Bone marrow (tissue), 2 donors: ENCODE measurements at regions not wholly inside any gene's neighbourhood (a gene's known extent, or its start where the extent isn't known, plus 50 kb on each side); places are given as distances from the start of the nearest gene placed in this dataset.

ENCODE experiments used
- DNase-seq, 2 donors: peaks; one replicate each; lab custom pipeline; 2025; lab: John Stamatoyannopoulos, UW

DNA sequence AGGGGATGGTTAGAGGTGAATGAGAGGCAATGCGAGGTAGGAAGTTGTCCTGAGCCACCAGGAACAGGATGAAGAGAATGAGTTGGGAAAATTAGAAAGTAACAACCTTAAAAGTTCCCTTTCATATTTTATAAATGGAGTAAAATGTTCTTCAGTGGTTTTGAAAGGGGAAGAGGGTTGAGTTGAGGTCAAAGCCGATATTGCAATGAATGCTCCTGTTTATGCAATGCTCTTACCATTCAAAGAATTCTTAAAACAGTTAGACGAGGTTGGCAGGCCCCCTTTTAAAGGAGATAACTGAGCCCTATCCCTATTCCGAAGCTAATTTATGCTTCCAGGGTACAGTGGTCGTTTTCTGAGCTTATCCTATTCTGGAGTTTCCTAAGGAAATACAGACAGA lies 2110.3 kb upstream of the CELF4 start:
- no peak for DNase-seq

DNA sequence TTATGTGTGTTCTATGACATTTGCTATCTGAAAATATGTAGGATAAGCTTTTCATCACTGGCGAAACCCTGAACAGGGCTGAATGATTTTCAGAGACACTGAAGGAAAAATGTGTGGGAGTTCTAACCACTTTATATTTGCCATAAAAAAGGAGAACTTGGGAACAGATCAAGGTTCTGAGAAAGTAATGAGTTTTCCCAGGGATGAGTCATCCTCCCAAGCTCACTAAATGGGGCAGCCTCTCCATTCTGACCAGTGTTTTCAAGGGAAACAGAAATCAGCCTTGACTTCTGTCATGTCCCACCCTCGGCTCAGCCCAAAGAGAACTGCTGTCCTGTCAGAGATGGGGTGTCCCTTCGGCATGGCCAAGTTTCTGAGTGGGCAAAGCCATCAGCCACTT lies 2109.8 kb upstream of the CELF4 start:
- no peak for DNase-seq

GRCh38 chr18:39672171-39672570 lies 2106.6 kb upstream of the CELF4 start:
- no peak for DNase-seq

- DNase-seq, result no peak
These were observed 2102.3 kb upstream of the CELF4 start for GRCh38 chr18:39667905-39668304.

DNA sequence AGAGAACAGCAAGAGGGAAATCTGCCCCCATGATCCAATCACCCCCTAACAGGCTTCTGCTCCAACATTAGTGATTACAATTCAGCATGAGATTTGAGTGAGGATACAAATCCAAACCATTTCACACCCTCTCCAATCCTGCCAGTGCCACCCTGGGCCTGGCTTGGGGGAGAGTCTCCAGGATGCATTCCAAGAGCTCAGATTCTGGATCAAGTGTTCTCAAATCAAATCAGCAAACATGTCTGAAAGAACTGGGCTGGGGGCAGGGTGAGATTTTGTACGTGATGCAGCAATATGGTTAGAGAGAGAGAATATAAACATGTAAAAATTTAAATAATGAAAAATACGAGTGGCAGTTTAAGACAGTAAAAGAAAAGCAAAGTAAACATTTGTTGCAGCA lies 2100.9 kb upstream of the CELF4 start:
- no peak for DNase-seq

- DNase-seq, result no peak
These were observed 2096.3 kb upstream of the CELF4 start for GRCh38 chr18:39661856-39662366.

GRCh38 chr18:39660141-39660540 lies 2094.5 kb upstream of the CELF4 start:
- no peak for DNase-seq

- no peak for DNase-seq
These were observed 2089.7 kb upstream of the CELF4 start for GRCh38 chr18:39655341-39655740.

DNA sequence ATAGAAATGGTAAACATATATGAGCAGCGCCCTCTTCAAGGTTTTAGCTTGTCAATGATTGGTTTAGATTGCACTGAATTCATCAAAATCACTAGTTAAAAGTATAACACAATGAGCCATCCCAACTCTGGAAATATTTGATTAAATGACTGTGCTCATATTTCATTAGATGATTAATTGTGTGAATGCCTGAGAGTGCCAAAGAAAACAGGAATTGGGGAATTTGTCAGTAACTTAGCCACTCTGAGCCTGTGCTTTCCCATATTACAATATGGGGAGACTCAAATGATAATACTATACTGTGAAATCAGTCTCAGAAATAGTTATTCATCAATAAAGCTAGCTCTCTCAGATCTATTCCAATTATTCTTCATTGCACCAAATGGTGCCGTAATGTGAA lies 2087.6 kb upstream of the CELF4 start:
- no peak for DNase-seq

DNA sequence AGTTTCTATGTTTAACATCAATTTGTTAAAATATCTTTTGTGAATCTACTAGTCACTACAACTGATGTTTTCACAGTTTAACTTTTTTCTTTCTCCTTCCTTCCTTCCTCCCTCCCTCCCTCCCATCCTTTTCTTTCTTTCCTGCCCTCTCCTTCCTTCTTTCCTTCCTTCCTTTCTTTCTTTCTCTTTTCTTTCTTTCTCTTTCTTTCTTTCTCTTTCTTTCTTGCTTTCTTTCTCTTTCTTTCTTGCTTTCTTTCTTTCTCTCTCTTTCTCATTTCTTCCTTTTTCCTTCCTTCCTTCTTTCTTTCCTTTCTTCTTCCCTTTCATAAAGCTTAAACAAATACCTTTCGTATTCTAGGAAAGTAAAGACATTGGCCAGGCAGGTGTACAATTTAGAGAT lies 2083.0 kb upstream of the CELF4 start:
- DNase-seq, result no peak

GRCh38 chr18:39647627-39648534 lies 2082.3 kb upstream of the CELF4 start:
- DNase-seq, result no peak

DNA sequence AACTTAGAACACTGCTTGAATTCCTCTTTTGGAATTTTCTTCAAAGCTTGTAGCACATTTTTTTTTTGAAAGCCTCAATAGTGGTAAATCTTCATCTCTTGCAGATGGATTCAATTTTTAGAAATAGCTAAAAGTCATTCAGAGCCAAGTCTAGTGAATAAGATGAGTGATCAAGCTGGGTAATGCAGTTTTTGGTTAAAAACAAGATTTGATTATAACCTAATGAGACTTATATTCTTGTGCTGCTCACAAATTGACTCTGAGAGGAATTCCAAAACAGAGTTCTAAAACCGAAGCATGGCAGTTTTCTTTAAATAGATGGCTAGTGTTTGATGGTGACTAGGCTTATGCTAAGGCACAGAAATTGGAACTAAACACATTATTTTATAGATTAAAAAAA lies 2072.6 kb upstream of the CELF4 start:
- no peak for DNase-seq

- DNase-seq, result no peak
These were observed 2071.3 kb upstream of the CELF4 start for GRCh38 chr18:39636931-39637330.

DNA sequence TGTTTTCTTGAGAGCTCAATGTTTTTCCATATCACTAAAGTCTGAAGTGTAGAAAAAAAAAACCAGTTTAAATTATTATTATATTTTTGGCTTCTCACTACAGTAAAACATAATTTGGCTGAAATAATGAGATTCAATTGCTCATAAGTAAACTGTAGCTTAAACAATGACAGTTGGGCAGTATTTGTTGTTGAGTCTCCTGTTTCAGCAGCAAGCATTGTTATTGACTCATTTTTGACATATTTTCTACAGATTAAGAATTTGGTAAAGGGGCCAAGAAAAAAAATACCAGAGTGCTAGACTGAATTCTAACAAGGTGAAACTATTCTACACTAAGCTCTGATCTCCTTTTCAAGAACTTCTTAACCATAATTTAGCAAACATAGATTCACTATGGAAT lies 2070.4 kb upstream of the CELF4 start:
- DNase-seq, result no peak

DNA sequence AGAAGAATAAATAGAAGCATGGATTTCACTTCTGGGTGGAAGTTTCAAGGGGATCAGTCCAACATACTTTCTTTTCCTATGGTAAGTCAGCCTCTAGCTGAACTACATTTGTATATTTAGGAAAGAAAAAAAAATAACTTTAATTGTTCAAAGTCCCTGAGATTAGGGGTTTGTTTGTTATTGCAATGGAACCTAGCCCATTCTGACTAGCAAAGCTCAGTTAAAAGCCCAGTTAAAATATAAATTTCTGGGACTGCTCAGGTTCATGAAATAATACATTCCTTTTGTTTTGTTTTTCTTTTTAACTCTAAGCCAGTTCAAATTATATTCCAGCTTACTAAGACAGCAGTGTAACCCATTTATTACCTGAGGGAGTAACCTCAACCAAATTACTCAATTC lies 2069.6 kb upstream of the CELF4 start:
- no peak for DNase-seq

GRCh38 chr18:39627936-39628335 lies 2062.3 kb upstream of the CELF4 start:
- DNase-seq, result no peak

- DNase-seq, result no peak
These were observed 2059.4 kb upstream of the CELF4 start for GRCh38 chr18:39624961-39625360.

GRCh38 chr18:39622431-39622830 lies 2056.8 kb upstream of the CELF4 start:
- DNase-seq, result no peak

GRCh38 chr18:39620551-39621168 lies 2055.1 kb upstream of the CELF4 start:
- no peak for DNase-seq

DNA sequence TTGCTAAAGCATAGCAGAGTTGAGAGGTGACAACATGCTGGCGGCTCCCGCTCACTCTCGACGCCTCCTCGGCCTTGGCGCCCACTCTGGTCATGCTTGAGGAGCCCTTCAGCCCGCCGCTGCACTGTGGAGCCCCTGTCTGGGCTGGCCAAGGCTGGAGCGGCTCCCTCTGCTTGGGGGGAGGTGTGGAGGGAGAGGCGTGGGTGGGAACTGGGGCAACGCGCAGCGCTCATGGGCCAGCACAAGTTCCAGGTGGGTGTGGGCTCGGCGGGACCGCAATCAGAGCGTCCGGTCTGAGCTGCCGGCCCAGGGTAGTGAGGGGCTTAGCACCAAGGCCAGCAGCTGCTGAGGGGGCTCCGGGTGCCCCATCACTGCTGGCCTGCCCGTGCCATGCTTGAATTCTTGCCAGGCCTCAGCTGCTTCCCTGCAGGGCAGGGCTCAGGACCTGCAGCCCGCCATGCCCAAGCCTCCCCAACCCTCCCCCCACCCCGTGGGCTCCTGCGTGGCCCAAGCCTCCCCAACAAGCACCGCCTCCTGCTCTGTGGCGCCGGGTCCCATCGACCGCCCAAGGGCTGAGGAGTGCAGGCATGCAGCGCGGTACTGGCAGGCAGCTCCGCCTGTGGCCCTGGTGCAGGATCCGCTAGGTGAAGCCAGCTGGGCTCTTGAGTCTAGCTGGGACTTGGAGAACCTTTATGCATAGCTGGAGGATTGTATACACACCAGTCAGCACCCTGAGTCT lies 2052.8 kb upstream of the CELF4 start:
- no peak for DNase-seq

DNA sequence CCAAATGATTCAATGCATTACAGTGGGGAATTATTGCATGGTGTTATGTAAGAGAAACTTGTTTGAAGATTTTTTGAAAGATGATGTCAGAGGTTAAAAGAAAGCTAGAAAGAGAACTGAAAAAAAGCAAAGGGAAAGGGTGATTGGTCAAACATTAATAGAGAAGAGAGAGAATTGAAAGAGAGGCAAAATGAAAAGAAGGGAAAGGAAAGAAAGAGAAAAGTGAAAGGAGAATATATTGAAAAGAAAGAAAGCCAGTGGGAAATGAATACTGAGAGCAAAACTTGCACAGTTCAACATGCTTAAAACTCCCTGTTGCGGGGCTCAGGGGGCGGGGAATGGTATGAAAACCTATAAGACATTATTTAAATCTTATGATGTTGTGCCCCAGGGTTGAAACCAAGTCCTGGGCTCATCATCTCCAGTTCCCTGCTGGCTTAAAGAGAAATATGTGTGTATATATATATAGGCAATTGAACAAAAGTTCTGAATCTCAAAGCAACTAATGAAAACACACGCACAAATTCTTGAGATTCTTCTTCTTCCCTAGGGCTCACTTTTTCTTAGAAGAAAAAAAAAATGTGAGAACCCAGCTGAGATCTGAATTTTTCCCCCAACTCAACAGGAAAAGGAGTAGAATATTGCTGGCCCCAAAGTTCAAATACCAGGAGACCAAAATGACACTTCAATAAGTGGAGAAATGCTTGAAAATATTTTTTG lies 2045.9 kb upstream of the CELF4 start:
- no peak for DNase-seq

- DNase-seq, result no peak
These were observed 2041.4 kb upstream of the CELF4 start for GRCh38 chr18:39607034-39607433.
